ENCODE measurements at regions not wholly inside any gene's neighbourhood (a gene's known extent, or its start where the extent isn't known, plus 50 kb on each side); places are given as distances from the start of the nearest gene placed in this dataset.
"Not testable (repeated sequence)": the region's sequence is repeated elsewhere in the genome, so short reads cannot be mapped to it uniquely, and the experiment has no call there.

DNA sequence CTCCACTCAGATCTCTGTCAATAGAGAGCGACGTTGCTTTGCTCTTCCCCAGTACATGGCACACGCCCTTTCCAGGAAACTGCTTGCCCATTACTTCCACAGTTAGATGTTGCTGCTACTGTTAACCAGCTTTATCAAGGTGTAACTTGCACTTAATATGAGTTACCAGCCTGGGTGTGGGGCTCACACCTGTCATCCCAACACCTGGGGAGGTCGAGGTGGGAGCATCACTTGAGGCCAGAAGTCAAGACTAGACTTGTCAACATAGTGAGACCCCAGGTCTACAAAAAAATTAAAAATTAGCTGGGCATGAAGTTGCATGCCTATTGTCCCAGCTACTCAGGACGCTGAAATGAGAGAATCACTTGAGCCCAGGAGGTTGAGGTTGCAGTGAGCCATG lies 177.1 kb upstream of the B3GAT1 start:
- in situ Hi-C loops (cut with MboI; ENCODE audit: low sequenced_read_pairs in 4 of 4) (no loop called here), intact Hi-C loops (cut with DNase I; ENCODE audit: low total_unique reads) (no loop called here)
- Histone ChIP-seq H3K9me3 (no peaks in the 10 kb centered on the region), H3K4me1 (no peaks in the 10 kb centered on the region), H3K27ac (no peak overlapping the region), H3K4me3 (no peak overlapping the region), H3K27me3 (peaks cover 0 to 4% (median 0%) of the 10 kb centered on the region in 3 donors), H3K36me3 (no peaks in the 10 kb centered on the region)
- DNase-seq (no peak), ATAC-seq (no peak)
- TF ChIP-seq, protein P1, sequence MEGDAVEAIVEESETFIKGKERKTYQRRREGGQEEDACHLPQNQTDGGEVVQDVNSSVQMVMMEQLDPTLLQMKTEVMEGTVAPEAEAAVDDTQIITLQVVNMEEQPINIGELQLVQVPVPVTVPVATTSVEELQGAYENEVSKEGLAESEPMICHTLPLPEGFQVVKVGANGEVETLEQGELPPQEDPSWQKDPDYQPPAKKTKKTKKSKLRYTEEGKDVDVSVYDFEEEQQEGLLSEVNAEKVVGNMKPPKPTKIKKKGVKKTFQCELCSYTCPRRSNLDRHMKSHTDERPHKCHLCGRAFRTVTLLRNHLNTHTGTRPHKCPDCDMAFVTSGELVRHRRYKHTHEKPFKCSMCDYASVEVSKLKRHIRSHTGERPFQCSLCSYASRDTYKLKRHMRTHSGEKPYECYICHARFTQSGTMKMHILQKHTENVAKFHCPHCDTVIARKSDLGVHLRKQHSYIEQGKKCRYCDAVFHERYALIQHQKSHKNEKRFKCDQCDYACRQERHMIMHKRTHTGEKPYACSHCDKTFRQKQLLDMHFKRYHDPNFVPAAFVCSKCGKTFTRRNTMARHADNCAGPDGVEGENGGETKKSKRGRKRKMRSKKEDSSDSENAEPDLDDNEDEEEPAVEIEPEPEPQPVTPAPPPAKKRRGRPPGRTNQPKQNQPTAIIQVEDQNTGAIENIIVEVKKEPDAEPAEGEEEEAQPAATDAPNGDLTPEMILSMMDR (IDR thresholded peaks at IDR 0.05 in 4 of 5, conservative IDR thresholded peaks at IDR 0.05 in 1 of 5), result no peak
- no peak for TF ChIP-seq POLR2A (IDR thresholded peaks at IDR 0.05)

DNA sequence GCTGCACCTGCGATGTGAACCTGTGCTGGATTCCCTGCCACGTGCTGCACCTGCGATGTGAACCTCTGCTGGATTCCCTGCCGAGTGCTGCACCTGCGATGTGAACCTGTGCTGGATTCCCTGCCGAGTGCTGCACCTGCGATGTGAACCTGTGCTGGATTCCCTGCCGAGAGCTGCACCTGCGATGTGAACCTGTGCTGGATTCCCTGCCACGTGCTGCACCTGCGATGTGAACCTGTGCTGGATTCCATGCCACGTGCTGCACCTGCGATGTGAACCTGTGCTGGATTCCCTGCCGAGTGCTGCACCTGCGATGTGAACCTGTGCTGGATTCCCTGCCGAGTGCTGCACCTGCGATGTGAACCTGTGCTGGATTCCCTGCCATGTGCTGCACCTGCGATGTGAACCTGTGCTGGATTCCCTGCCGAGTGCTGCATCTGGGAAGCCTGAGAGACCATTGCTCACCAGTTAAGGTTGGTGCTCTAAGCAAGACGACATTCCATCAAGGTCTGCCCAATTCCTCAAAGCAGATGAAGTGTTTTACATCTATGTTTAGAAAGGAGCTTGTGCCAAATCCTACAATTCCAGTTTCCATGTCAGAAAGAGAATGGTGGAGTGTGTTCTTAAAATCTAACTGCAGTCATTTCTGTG lies 176.5 kb upstream of the B3GAT1 start:
- H3K9me3 ChIP-seq; DNase-seq; in situ Hi-C loops (cut with MboI; ENCODE audit: low sequenced_read_pairs in 4 of 4); H3K4me3 ChIP-seq; H3K4me1 ChIP-seq; intact Hi-C loops (cut with DNase I; ENCODE audit: low total_unique reads); H3K27ac ChIP-seq; H3K36me3 ChIP-seq; ATAC-seq; H3K27me3 ChIP-seq: not testable (repeated sequence)

DNA sequence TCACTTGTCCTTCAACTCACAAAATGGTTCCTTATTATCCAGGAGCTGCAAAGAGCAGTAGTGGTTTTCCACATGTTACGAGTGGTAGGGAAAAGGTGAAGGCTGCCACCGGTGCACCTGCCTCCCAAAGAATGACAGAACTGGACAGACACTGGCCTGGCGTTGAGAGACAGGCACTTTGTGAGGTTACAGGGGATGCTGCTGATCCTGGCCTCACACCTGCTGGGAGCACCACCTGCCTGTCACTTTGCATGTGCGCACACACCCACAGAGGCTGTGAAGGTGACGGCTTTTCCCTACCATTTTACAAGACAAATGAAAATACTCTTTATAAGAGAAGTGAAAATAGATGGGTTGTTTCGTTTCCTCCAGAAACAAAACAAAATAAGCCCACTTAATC lies 175.3 kb upstream of the B3GAT1 start:
- no peak overlapping the region for H3K4me3 ChIP-seq
- DNase-seq, result no peak
- no peaks in the 10 kb centered on the region for H3K36me3 ChIP-seq
- H3K9me3 ChIP-seq, result no peaks in the 10 kb centered on the region
- intact Hi-C loops (cut with DNase I; ENCODE audit: low total_unique reads), result no loop called here
- in situ Hi-C loops (cut with MboI; ENCODE audit: low sequenced_read_pairs in 4 of 4), result no loop called here
- no peaks in the 10 kb centered on the region for H3K4me1 ChIP-seq
- no peak overlapping the region for H3K27ac ChIP-seq
- no peak for ATAC-seq
- TF ChIP-seq, protein P1 (IDR thresholded peaks at IDR 0.05 in 4 of 5, conservative IDR thresholded peaks at IDR 0.05 in 1 of 5), result no peak
- no peak for TF ChIP-seq POLR2A (IDR thresholded peaks at IDR 0.05)
- peaks cover 0 to 4% (median 0%) of the 10 kb centered on the region in 3 donors for H3K27me3 ChIP-seq

DNA sequence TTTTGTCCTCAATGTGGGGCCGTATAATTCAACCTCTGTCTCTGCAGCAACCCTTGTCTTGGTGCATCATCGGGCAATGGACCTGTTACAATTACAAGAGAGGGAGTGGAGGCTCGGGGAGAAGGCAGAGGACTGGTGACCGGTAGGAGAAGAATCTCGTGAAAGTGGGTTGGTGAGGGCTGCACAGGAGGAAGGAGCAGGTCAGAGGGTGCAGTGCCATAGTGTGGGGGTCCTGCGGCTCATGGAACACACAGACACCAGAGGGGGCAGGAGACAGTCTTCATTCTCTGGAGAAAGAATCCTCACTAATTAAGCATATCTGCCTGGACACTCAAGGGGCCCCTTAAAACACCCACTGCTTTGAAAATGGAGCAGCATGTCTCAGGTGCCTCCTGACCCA lies 174.7 kb upstream of the B3GAT1 start:
- in situ Hi-C loops (cut with MboI; ENCODE audit: low sequenced_read_pairs in 4 of 4), result no loop called here
- Histone ChIP-seq H3K36me3 (no peaks in the 10 kb centered on the region), H3K9me3 (no peaks in the 10 kb centered on the region), H3K27me3 (peaks cover 0 to 4% (median 0%) of the 10 kb centered on the region in 3 donors), H3K4me3 (no peak overlapping the region), H3K4me1 (no peaks in the 10 kb centered on the region), H3K27ac (no peak overlapping the region)
- ATAC-seq (no peak), DNase-seq (no peak)
- TF ChIP-seq, protein P1 (IDR thresholded peaks at IDR 0.05 in 4 of 5, conservative IDR thresholded peaks at IDR 0.05 in 1 of 5), result no peak
- no peak for TF ChIP-seq POLR2A (IDR thresholded peaks at IDR 0.05)
- intact Hi-C loops (cut with DNase I; ENCODE audit: low total_unique reads), result no loop called here

DNA sequence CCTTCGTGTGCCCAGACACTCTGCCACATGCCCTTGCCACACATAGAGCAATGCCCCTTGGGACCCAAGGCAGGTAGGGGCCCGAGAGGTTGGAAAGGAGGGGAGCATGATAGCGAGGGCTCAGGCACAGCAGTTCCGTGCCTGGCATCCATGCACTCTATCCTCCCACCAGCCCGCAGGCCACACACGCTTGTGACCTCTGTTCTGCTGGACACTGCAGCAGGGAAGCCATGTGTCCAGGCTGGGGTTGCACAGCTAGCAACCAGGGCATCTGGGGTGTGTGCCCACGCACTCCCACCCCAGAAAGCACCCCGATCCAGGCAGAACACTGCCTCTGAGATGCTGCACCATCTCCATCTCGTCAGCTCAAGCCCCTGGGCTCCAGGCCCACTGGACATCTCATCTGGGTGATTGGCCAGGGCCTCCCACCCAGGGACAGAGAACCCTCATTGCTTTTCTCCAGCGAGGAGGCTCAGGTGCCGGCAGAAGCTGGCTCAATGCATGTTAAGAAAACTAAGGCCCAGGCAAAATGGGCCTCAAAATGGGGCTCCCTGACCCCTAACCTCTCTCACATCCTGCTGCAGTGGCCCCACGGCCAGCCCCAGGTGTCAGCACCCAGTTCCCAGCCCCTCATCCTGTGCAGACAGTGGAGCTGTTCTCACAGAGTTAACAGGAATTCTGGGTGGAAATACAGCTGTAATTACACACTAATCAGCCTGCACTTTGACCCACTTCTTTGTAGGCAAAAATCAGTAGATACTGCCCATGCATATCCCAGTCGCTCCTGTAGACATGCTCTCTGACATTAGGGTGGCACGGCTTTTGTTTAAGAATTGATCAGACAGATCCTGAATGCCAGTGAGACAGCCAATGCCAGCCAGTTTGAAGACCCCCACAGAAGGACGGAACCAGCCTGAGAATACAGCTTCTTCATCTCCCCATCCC lies 173.9 kb upstream of the B3GAT1 start:
- DNase-seq (no peak), ATAC-seq (no peak)
- intact Hi-C loops (cut with DNase I; ENCODE audit: low total_unique reads) (no loop called here), in situ Hi-C loops (cut with MboI; ENCODE audit: low sequenced_read_pairs in 4 of 4) (no loop called here)
- Histone ChIP-seq H3K4me1 (no peaks in the 10 kb centered on the region), H3K36me3 (no peaks in the 10 kb centered on the region), H3K27ac (no peak overlapping the region), H3K27me3 (peaks cover 0 to 4% (median 0%) of the 10 kb centered on the region in 3 donors), H3K4me3 (no peak overlapping the region), H3K9me3 (no peaks in the 10 kb centered on the region)
- no peak for TF ChIP-seq POLR2A (IDR thresholded peaks at IDR 0.05)
- TF ChIP-seq, protein P1 (IDR thresholded peaks at IDR 0.05 in 4 of 5, conservative IDR thresholded peaks at IDR 0.05 in 1 of 5), result no peak
